ENCODE measurements at regions not wholly inside any gene's neighbourhood (a gene's known extent, or its start where the extent isn't known, plus 50 kb on each side); places are given as distances from the start of the nearest gene placed in this dataset.

DNA sequence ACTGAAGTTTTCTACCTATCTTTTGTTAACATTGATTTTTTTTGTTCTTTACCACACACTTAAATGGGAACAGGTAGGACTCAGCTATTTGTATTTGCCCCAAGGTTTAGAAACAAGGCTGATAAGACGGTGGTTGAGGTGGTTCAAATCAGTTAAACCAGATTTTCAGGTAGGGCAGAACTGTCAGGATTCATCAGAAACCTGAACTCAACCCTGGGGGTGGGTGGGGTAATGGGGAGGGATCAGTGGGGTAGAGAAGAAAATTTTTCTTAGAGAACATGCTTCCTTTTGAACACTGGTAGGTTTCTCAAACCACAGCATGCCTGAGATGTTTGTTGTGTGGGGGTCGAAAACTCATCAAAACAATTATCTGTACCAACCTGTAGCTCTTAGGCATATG is 113.0 kb downstream of the BASP1 start:
- TF ChIP-seq CTCF (conservative IDR thresholded peaks at IDR 0.05; ENCODE audit: low read depth in 2 of 2) (no peak), EZH2 (IDR thresholded peaks at IDR 0.05; ENCODE audit: low read depth, unreplicated experiment) (no peak), POLR2AphosphoS5 (IDR thresholded peaks at IDR 0.05; ENCODE audit: low read depth) (no peak), STAT1 (IDR thresholded peaks at IDR 0.05; ENCODE audit: unreplicated experiment) (no peak), JUNB (IDR thresholded peaks at IDR 0.05; ENCODE audit: unreplicated experiment) (no peak), EZH2phosphoT487 (IDR thresholded peaks at IDR 0.05; ENCODE audit: unreplicated experiment) (no peak), NANOG (IDR thresholded peaks at IDR 0.05; ENCODE audit: borderline replicate concordance) (no peak), REST (IDR thresholded peaks at IDR 0.05; ENCODE audit: unreplicated experiment) (no peak), CREB1 (CRISPR knock-in tag; IDR thresholded peaks at IDR 0.05; ENCODE audit: low read depth) (no peak)
- TF ChIP-seq, protein P1, sequence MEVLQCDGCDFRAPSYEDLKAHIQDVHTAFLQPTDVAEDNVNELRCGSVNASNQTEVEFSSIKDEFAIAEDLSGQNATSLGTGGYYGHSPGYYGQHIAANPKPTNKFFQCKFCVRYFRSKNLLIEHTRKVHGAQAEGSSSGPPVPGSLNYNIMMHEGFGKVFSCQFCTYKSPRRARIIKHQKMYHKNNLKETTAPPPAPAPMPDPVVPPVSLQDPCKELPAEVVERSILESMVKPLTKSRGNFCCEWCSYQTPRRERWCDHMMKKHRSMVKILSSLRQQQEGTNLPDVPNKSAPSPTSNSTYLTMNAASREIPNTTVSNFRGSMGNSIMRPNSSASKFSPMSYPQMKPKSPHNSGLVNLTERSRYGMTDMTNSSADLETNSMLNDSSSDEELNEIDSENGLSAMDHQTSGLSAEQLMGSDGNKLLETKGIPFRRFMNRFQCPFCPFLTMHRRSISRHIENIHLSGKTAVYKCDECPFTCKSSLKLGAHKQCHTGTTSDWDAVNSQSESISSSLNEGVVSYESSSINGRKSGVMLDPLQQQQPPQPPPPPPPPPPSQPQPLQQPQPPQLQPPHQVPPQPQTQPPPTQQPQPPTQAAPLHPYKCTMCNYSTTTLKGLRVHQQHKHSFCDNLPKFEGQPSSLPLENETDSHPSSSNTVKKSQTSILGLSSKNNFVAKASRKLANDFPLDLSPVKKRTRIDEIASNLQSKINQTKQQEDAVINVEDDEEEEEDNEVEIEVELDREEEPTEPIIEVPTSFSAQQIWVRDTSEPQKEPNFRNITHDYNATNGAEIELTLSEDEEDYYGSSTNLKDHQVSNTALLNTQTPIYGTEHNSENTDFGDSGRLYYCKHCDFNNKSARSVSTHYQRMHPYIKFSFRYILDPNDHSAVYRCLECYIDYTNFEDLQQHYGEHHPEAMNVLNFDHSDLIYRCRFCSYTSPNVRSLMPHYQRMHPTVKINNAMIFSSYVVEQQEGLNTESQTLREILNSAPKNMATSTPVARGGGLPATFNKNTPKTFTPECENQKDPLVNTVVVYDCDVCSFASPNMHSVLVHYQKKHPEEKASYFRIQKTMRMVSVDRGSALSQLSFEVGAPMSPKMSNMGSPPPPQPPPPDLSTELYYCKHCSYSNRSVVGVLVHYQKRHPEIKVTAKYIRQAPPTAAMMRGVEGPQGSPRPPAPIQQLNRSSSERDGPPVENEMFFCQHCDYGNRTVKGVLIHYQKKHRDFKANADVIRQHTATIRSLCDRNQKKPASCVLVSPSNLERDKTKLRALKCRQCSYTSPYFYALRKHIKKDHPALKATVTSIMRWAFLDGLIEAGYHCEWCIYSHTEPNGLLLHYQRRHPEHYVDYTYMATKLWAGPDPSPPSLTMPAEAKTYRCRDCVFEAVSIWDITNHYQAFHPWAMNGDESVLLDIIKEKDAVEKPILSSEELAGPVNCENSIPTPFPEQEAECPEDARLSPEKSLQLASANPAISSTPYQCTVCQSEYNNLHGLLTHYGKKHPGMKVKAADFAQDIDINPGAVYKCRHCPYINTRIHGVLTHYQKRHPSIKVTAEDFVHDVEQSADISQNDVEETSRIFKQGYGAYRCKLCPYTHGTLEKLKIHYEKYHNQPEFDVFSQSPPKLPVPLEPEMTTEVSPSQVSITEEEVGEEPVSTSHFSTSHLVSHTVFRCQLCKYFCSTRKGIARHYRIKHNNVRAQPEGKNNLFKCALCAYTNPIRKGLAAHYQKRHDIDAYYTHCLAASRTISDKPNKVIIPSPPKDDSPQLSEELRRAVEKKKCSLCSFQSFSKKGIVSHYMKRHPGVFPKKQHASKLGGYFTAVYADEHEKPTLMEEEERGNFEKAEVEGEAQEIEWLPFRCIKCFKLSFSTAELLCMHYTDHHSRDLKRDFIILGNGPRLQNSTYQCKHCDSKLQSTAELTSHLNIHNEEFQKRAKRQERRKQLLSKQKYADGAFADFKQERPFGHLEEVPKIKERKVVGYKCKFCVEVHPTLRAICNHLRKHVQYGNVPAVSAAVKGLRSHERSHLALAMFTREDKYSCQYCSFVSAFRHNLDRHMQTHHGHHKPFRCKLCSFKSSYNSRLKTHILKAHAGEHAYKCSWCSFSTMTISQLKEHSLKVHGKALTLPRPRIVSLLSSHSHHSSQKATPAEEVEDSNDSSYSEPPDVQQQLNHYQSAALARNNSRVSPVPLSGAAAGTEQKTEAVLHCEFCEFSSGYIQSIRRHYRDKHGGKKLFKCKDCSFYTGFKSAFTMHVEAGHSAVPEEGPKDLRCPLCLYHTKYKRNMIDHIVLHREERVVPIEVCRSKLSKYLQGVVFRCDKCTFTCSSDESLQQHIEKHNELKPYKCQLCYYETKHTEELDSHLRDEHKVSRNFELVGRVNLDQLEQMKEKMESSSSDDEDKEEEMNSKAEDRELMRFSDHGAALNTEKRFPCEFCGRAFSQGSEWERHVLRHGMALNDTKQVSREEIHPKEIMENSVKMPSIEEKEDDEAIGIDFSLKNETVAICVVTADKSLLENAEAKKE (CRISPR knock-in tag; IDR thresholded peaks at IDR 0.05): no peak

Data from GM23338 (cell line).